A673 (cell line): ENCODE measurements at regions not wholly inside any gene's neighbourhood (a gene's known extent, or its start where the extent isn't known, plus 50 kb on each side); places are given as distances from the start of the nearest gene placed in this dataset.

Experiments used
- BruUV-seq: library from RNA; stranded (reverse); fragments of 400-500 nt; replicated peaks from 2 replicates; lab custom pipeline; 2021; lab: Mats Ljungman, UMichigan
- CTCF ChIA-PET: fragments of 300-600 bp; sonication (Branson Sonifier 250); formaldehyde crosslinking; loops from one replicate; lab custom pipeline; 2022; ENCODE audit warnings: antibody characterized with exemption; lab: Charles Lee
- POLR2A ChIA-PET: fragments of 300-600 bp; sonication (Branson Sonifier 250); formaldehyde crosslinking; loops from one replicate; lab custom pipeline; 2022; ENCODE audit warnings: antibody characterized with exemption; ENCODE audit not compliant: low non-redundant PET; lab: Charles Lee
- DNase-seq: peaks from one replicate; pipeline ENCODE4 v3.0.0-alpha.2; 2015; ENCODE audit warnings: low spot score
- H3K27ac ChIP-seq: fragments of 200-600 bp; sonication (generic); 2 replicates; pipeline ENCODE4 v1.5.1; 2016; ENCODE audit warnings: mixed run types, low read depth, mild to moderate bottlenecking, mixed read lengths, antibody characterized with exemption, low read length; ENCODE audit not compliant: poor library complexity, severe bottlenecking
- H3K27me3 ChIP-seq: fragments of 200-600 bp; sonication (generic); replicated peaks from 2 replicates; pipeline ENCODE4 v1.6.1; 2017; ENCODE audit warnings: mixed run types, low read depth, mild to moderate bottlenecking, mixed read lengths, antibody characterized with exemption, low read length; ENCODE audit not compliant: insufficient read depth, poor library complexity
- H3K36me3 ChIP-seq: fragments of 200-600 bp; sonication (generic); 2 replicates; pipeline ENCODE4 v1.6.1; 2016; ENCODE audit warnings: mixed run types, mild to moderate bottlenecking, mixed read lengths, antibody characterized with exemption, low read length; ENCODE audit not compliant: insufficient read depth, poor library complexity, severe bottlenecking
- H3K4me1 ChIP-seq: fragments of 200-600 bp; sonication (generic); 2 replicates; pipeline ENCODE4 v1.6.1; 2017; ENCODE audit warnings: mixed run types, mild to moderate bottlenecking, mixed read lengths, antibody characterized with exemption, low read length; ENCODE audit not compliant: insufficient read depth, poor library complexity, severe bottlenecking
- H3K4me3 ChIP-seq: fragments of 200-600 bp; sonication (generic); 2 replicates; pipeline ENCODE4 v1.5.1; 2016; ENCODE audit warnings: low read depth, mixed run types, mild to moderate bottlenecking, mixed read lengths, low read length; ENCODE audit not compliant: poor library complexity, severe bottlenecking
- H3K9me3 ChIP-seq: fragments of 200-600 bp; sonication (generic); 2 replicates; pipeline ENCODE4 v1.6.1; 2016; ENCODE audit warnings: mixed run types, low read depth, mild to moderate bottlenecking, mixed read lengths, antibody characterized with exemption, low read length; ENCODE audit not compliant: poor library complexity, severe bottlenecking
- CTCF ChIP-seq: fragments of 300-800, 200-600 bp; sonication (generic); conservative IDR thresholded peaks from 2 replicates; pipeline ENCODE4 v1.5.1; 2017; ENCODE audit warnings: low read depth, mild to moderate bottlenecking, antibody characterized with exemption, low read length, moderate library complexity, mixed read lengths
- EZH2 ChIP-seq: fragments of 200-600 bp; sonication (generic); IDR thresholded peaks from 2 replicates; pipeline ENCODE4 v1.6.1; 2017; ENCODE audit warnings: borderline replicate concordance, low read depth, mild to moderate bottlenecking, mixed read lengths, antibody characterized with exemption, low read length; ENCODE audit not compliant: poor library complexity, severe bottlenecking
- intact Hi-C: fragments of 100-400 bp; cut with micrococcal nuclease; formaldehyde crosslinking; loops from one replicate; pipeline ENCODE4 v1.10.0; 2022; ENCODE audit not compliant: unreplicated experiment

DNA sequence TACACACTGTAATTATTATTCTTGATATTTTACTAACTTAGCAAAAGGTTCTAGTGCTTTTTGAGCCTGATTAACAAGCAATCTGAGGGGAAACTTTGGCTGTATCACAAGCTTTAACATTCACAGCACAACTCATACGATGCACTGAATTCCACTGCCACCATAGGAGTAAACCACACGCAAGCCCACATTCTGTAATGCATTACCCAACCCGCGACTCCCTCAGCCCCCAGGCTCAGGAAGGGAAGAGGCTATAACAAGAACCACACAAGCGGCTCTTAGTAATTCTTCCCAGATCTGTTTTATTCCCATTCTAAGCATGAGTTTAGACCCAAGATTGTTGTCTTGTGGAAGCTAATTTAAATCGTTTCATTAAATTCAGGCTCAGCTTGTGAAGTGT is 138.5 kb upstream of the TBL1X start:
- POLR2A ChIA-PET, result no interaction called here
- Histone ChIP-seq H3K9me3 (no peaks in the 10 kb centered on the region), H3K4me1 (no peaks in the 10 kb centered on the region), H3K27me3 (no peaks in the 10 kb centered on the region), H3K36me3 (no peaks in the 10 kb centered on the region), H3K4me3 (no peak overlapping the region), H3K27ac (no peak overlapping the region)
- no TSS peak for BruUV-seq
- TF ChIP-seq EZH2 (no peak), CTCF (no peak)
- CTCF ChIA-PET, result no interaction called here
- intact Hi-C loops, result no loop called here
- no peak for DNase-seq

DNA sequence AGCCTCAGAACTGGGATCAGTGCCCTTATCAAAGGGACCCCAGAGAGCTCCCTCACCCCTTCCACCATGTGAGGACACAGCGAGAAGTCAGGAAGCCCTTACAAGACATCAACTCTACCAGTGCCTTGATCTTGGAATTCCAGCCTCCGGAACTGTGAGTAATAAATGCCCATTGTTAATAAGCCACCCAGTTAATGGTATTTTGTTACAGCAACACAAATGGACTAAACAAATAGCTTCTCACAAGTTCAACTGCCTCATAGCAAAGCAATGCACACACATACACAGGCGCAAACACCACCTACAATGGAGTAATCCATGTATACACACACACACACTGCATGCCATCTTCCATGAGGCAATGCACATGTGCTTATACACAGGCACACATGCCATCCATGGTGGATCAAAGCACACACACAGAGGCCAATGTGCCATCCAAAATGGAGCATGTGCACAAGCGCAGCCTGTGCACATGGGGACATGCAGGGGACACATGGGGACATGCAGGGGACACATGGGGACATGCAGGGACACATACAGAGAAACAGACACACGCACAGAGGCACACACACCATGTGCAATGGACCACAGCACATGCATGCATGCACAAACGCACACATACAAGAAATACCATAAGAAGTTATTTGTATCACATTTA is 137.6 kb upstream of the TBL1X start:
- intact Hi-C loops, result no loop called here
- Histone ChIP-seq H3K4me1 (no peaks in the 10 kb centered on the region), H3K4me3 (no peak overlapping the region), H3K9me3 (no peaks in the 10 kb centered on the region), H3K27me3 (no peaks in the 10 kb centered on the region), H3K27ac (no peak overlapping the region), H3K36me3 (no peaks in the 10 kb centered on the region)
- ChIA-PET CTCF (no interaction called here), POLR2A (no interaction called here)
- no peak for TF ChIP-seq CTCF
- TF ChIP-seq EZH2, result no peak
- no peak for DNase-seq
- BruUV-seq, result no TSS peak

GRCh38 chrX:9327747-9328145 is 137.1 kb upstream of the TBL1X start:
- no peak overlapping the region for H3K4me3 ChIP-seq
- no peaks in the 10 kb centered on the region for H3K9me3 ChIP-seq
- ChIA-PET CTCF (no interaction called here), POLR2A (no interaction called here)
- no peaks in the 10 kb centered on the region for H3K36me3 ChIP-seq
- H3K27ac ChIP-seq, result no peak overlapping the region
- no peaks in the 10 kb centered on the region for H3K4me1 ChIP-seq
- intact Hi-C loops, result no loop called here
- no peaks in the 10 kb centered on the region for H3K27me3 ChIP-seq
- TF ChIP-seq CTCF (no peak), EZH2 (no peak)
- no TSS peak for BruUV-seq
- no peak for DNase-seq
